ENCODE measurements at regions not wholly inside any gene's neighbourhood (a gene's known extent, or its start where the extent isn't known, plus 50 kb on each side); places are given as distances from the start of the nearest gene placed in this dataset.
"Not testable (repeated sequence)": the region's sequence is repeated elsewhere in the genome, so short reads cannot be mapped to it uniquely, and the experiment has no call there.

- no peaks in the 10 kb centered on the region for H3K27me3 ChIP-seq (ENCODE audit: insufficient read depth, low read length)
- no peaks in the 10 kb centered on the region for H3K36me3 ChIP-seq (ENCODE audit: insufficient read depth, low read length)
- Mint-ChIP-seq H3K27me3 (peaks cover 1 to 6% of the 10 kb centered on the region in 2 donors), H3K4me3 (no peak overlapping the region), H3K36me3 (no peaks in the 10 kb centered on the region), H3K27ac (no peak overlapping the region), H3K4me1 (no peaks in the 10 kb centered on the region), H3K9me3 (peaks cover 0 to 4% (median 0%) of the 10 kb centered on the region in 8 donors)
- H3K27ac ChIP-seq (ENCODE audit: low read depth, low read length) = no peak overlapping the region
- intact Hi-C loops (cut with micrococcal nuclease) = no loop called here
- no peak overlapping the region for H3K4me3 ChIP-seq (ENCODE audit: low read length in 2 of 2)
- no peaks in the 10 kb centered on the region for H3K9me3 ChIP-seq (ENCODE audit: control insufficient read depth in 1 of 2, low read length in 2 of 2)
- H3K4me1 ChIP-seq (ENCODE audit: insufficient read depth, low read length) = no peaks in the 10 kb centered on the region
- CTCF ChIA-PET (ENCODE audit: partially characterized antibody) = interaction anchor here (0.7 to 1.5 kb wide), 2 partner anchors 23 to 155 kb away, joined by 3 to 5 read pairs; no protein-coding TSS in a partner anchor
- POLR2A ChIA-PET (ENCODE audit: partially characterized antibody) = no interaction called here
- no peak for DNase-seq
Measured at GRCh38 chr12:19916974-19917373, 451.4 kb upstream of the PDE3A start.

- H3K9me3 ChIP-seq (ENCODE audit: control insufficient read depth in 1 of 2, low read length in 2 of 2); H3K9me3 Mint-ChIP-seq; POLR2A ChIA-PET (ENCODE audit: partially characterized antibody); H3K27me3 ChIP-seq (ENCODE audit: insufficient read depth, low read length); H3K27ac ChIP-seq (ENCODE audit: low read depth, low read length); H3K27ac Mint-ChIP-seq; H3K36me3 ChIP-seq (ENCODE audit: insufficient read depth, low read length); H3K4me1 Mint-ChIP-seq; H3K27me3 Mint-ChIP-seq; H3K36me3 Mint-ChIP-seq; intact Hi-C loops (cut with micrococcal nuclease); DNase-seq; CTCF ChIA-PET (ENCODE audit: partially characterized antibody); H3K4me3 ChIP-seq (ENCODE audit: low read length in 2 of 2); H3K4me3 Mint-ChIP-seq; H3K4me1 ChIP-seq (ENCODE audit: insufficient read depth, low read length): not testable (repeated sequence)
Measured at GRCh38 chr12:19921716-19922115, 446.6 kb upstream of the PDE3A start.

GRCh38 chr12:19922717-19923116 lies 445.6 kb upstream of the PDE3A start:
- H3K9me3 Mint-ChIP-seq = peaks cover 0 to 4% (median 0%) of the 10 kb centered on the region in 8 donors
- H3K27me3 ChIP-seq (ENCODE audit: insufficient read depth, low read length) = no peaks in the 10 kb centered on the region
- H3K27me3 Mint-ChIP-seq = peaks cover 0 to 2% of the 10 kb centered on the region in 2 donors
- DNase-seq = no peak
- no peaks in the 10 kb centered on the region for H3K9me3 ChIP-seq (ENCODE audit: control insufficient read depth in 1 of 2, low read length in 2 of 2)
- H3K4me3 ChIP-seq (ENCODE audit: low read length in 2 of 2) = no peak overlapping the region
- H3K36me3 ChIP-seq (ENCODE audit: insufficient read depth, low read length) = no peaks in the 10 kb centered on the region
- no peaks in the 10 kb centered on the region for H3K36me3 Mint-ChIP-seq
- no peaks in the 10 kb centered on the region for H3K4me1 Mint-ChIP-seq
- ChIA-PET CTCF (ENCODE audit: partially characterized antibody) (no interaction called here), POLR2A (ENCODE audit: partially characterized antibody) (no interaction called here)
- H3K27ac Mint-ChIP-seq = no peak overlapping the region
- no peaks in the 10 kb centered on the region for H3K4me1 ChIP-seq (ENCODE audit: insufficient read depth, low read length)
- intact Hi-C loops (cut with micrococcal nuclease) = no loop called here
- no peak overlapping the region for H3K4me3 Mint-ChIP-seq
- no peak overlapping the region for H3K27ac ChIP-seq (ENCODE audit: low read depth, low read length)

GRCh38 chr12:19924360-19924759 lies 444.0 kb upstream of the PDE3A start:
- Mint-ChIP-seq H3K4me3 (no peak overlapping the region), H3K36me3 (no peaks in the 10 kb centered on the region), H3K27me3 (peaks cover 0 to 6% of the 10 kb centered on the region in 2 donors), H3K4me1 (no peaks in the 10 kb centered on the region), H3K27ac (no peak overlapping the region), H3K9me3 (peaks cover 0 to 4% (median 0%) of the 10 kb centered on the region in 8 donors)
- no peak overlapping the region for H3K27ac ChIP-seq (ENCODE audit: low read depth, low read length)
- H3K9me3 ChIP-seq (ENCODE audit: control insufficient read depth in 1 of 2, low read length in 2 of 2) = no peaks in the 10 kb centered on the region
- H3K4me3 ChIP-seq (ENCODE audit: low read length in 2 of 2) = no peak overlapping the region
- H3K27me3 ChIP-seq (ENCODE audit: insufficient read depth, low read length) = no peaks in the 10 kb centered on the region
- intact Hi-C loops (cut with micrococcal nuclease) = no loop called here
- ChIA-PET POLR2A (ENCODE audit: partially characterized antibody) (no interaction called here), CTCF (ENCODE audit: partially characterized antibody) (no interaction called here)
- no peaks in the 10 kb centered on the region for H3K36me3 ChIP-seq (ENCODE audit: insufficient read depth, low read length)
- H3K4me1 ChIP-seq (ENCODE audit: insufficient read depth, low read length) = no peaks in the 10 kb centered on the region
- DNase-seq = no peak

GRCh38 chr12:19925841-19926240 lies 442.5 kb upstream of the PDE3A start:
- CTCF ChIA-PET (ENCODE audit: partially characterized antibody) = no interaction called here
- Mint-ChIP-seq H3K27ac (peak overlapping the region in 1 of 7 donors; percentile 3), H3K4me1 (no peaks in the 10 kb centered on the region), H3K4me3 (no peak overlapping the region), H3K36me3 (no peaks in the 10 kb centered on the region), H3K27me3 (peaks cover 0 to 6% of the 10 kb centered on the region in 2 donors), H3K9me3 (peaks cover 0 to 4% (median 0%) of the 10 kb centered on the region in 8 donors)
- Histone ChIP-seq H3K9me3 (ENCODE audit: control insufficient read depth in 1 of 2, low read length in 2 of 2) (no peaks in the 10 kb centered on the region), H3K4me1 (ENCODE audit: insufficient read depth, low read length) (no peaks in the 10 kb centered on the region), H3K27ac (ENCODE audit: low read depth, low read length) (no peak overlapping the region), H3K27me3 (ENCODE audit: insufficient read depth, low read length) (no peaks in the 10 kb centered on the region), H3K4me3 (ENCODE audit: low read length in 2 of 2) (no peak overlapping the region), H3K36me3 (ENCODE audit: insufficient read depth, low read length) (no peaks in the 10 kb centered on the region)
- intact Hi-C loops (cut with micrococcal nuclease) = no loop called here
- no peak for DNase-seq
- POLR2A ChIA-PET (ENCODE audit: partially characterized antibody) = no interaction called here

GRCh38 chr12:19926266-19926665 lies 442.1 kb upstream of the PDE3A start:
- no peaks in the 10 kb centered on the region for H3K4me1 ChIP-seq (ENCODE audit: insufficient read depth, low read length)
- Mint-ChIP-seq H3K27me3 (peaks cover 0 to 6% of the 10 kb centered on the region in 2 donors), H3K36me3 (no peaks in the 10 kb centered on the region), H3K9me3 (peaks cover 0 to 4% (median 0%) of the 10 kb centered on the region in 8 donors), H3K4me1 (no peaks in the 10 kb centered on the region), H3K27ac (no peak overlapping the region), H3K4me3 (no peak overlapping the region)
- no peak overlapping the region for H3K27ac ChIP-seq (ENCODE audit: low read depth, low read length)
- POLR2A ChIA-PET (ENCODE audit: partially characterized antibody) = no interaction called here
- no peaks in the 10 kb centered on the region for H3K27me3 ChIP-seq (ENCODE audit: insufficient read depth, low read length)
- no peaks in the 10 kb centered on the region for H3K36me3 ChIP-seq (ENCODE audit: insufficient read depth, low read length)
- H3K4me3 ChIP-seq (ENCODE audit: low read length in 2 of 2) = no peak overlapping the region
- CTCF ChIA-PET (ENCODE audit: partially characterized antibody) = no interaction called here
- H3K9me3 ChIP-seq (ENCODE audit: control insufficient read depth in 1 of 2, low read length in 2 of 2) = no peaks in the 10 kb centered on the region
- no peak for DNase-seq
- intact Hi-C loops (cut with micrococcal nuclease) = no loop called here

- intact Hi-C loops (cut with micrococcal nuclease) = no loop called here
- Histone ChIP-seq H3K27ac (ENCODE audit: low read depth, low read length) (no peak overlapping the region), H3K36me3 (ENCODE audit: insufficient read depth, low read length) (no peaks in the 10 kb centered on the region), H3K9me3 (ENCODE audit: control insufficient read depth in 1 of 2, low read length in 2 of 2) (no peaks in the 10 kb centered on the region), H3K4me3 (ENCODE audit: low read length in 2 of 2) (no peak overlapping the region), H3K4me1 (ENCODE audit: insufficient read depth, low read length) (no peaks in the 10 kb centered on the region), H3K27me3 (ENCODE audit: insufficient read depth, low read length) (no peaks in the 10 kb centered on the region)
- H3K27me3 Mint-ChIP-seq = peaks cover 3 to 6% of the 10 kb centered on the region in 2 donors
- ChIA-PET POLR2A (ENCODE audit: partially characterized antibody) (no interaction called here), CTCF (ENCODE audit: partially characterized antibody) (no interaction called here)
- no peaks in the 10 kb centered on the region for H3K36me3 Mint-ChIP-seq
- no peak overlapping the region for H3K4me3 Mint-ChIP-seq
- no peaks in the 10 kb centered on the region for H3K4me1 Mint-ChIP-seq
- H3K9me3 Mint-ChIP-seq = peaks cover 0 to 4% (median 0%) of the 10 kb centered on the region in 8 donors
- DNase-seq = no peak
- no peak overlapping the region for H3K27ac Mint-ChIP-seq
Measured at GRCh38 chr12:19927661-19928060, 440.7 kb upstream of the PDE3A start.

GRCh38 chr12:19932413-19932812 lies 435.9 kb upstream of the PDE3A start:
- Histone ChIP-seq H3K27me3 (ENCODE audit: insufficient read depth, low read length) (no peaks in the 10 kb centered on the region), H3K4me1 (ENCODE audit: insufficient read depth, low read length) (no peaks in the 10 kb centered on the region), H3K9me3 (ENCODE audit: control insufficient read depth in 1 of 2, low read length in 2 of 2) (no peaks in the 10 kb centered on the region), H3K4me3 (ENCODE audit: low read length in 2 of 2) (no peak overlapping the region), H3K36me3 (ENCODE audit: insufficient read depth, low read length) (no peaks in the 10 kb centered on the region), H3K27ac (ENCODE audit: low read depth, low read length) (no peak overlapping the region)
- Mint-ChIP-seq H3K4me1 (no peaks in the 10 kb centered on the region), H3K9me3 (peaks cover 0 to 8% (median 3%) of the 10 kb centered on the region in 8 donors), H3K4me3 (no peak overlapping the region), H3K36me3 (no peaks in the 10 kb centered on the region), H3K27me3 (peaks cover 7 to 11% of the 10 kb centered on the region in 2 donors), H3K27ac (no peak overlapping the region)
- intact Hi-C loops (cut with micrococcal nuclease) = no loop called here
- DNase-seq = no peak
- ChIA-PET POLR2A (ENCODE audit: partially characterized antibody) (no interaction called here), CTCF (ENCODE audit: partially characterized antibody) (no interaction called here)

All from CD4-positive, alpha-beta memory T cell (primary cell).